Heart left ventricle (tissue), 13 donors: ENCODE measurements at regions not wholly inside any gene's neighbourhood (a gene's known extent, or its start where the extent isn't known, plus 50 kb on each side); places are given as distances from the start of the nearest gene placed in this dataset.

ENCODE experiments used
- POLR2A ChIP-seq, 2 donors: fragments of 450-650 bp; IDR thresholded peaks; one replicate each; pipeline ENCODE4 v1.6.1; 2017; ENCODE audit warnings: antibody characterized with exemption in 2 of 2, mild to moderate bottlenecking in 2 of 2, moderate library complexity in 2 of 2
- TF ChIP-seq, protein P1 (sequence below), 12 donors: fragments of 200-600 bp; sonication (generic) in 4 of 12; IDR thresholded peaks; one replicate each; pipeline versions ENCODE4 v1.5.0 to v1.8.0; 2018 to 2022; ENCODE audit warnings: antibody characterized with exemption in 12 of 12, mild to moderate bottlenecking in 5 of 12
- donor health status: ischemic (EF 13 %, LVEDD 7.1; RV severe dilation, severe dysfunction).
- donor health status: DM: no; HTN: yes; CAD: no.
- donor health status: DM: no; HTN: no; CAD: no.
- donor health status: ischemic (EF 25% LVEDD 6.9; RV normal size, moderate dysfunction).
- donor health status: ischemic (EF 25% LVEDD 5.7; RV mildly dilated, moderate dysfunction).
- donor health status: ischemic (EF 35%, LVEDD 5.7; RV mildly dilated, moderate dysfunction).
- donor health status: nonischemic (EF 11% LVEDD 7.7; RV severe dilation, severe dysfunction).
- donor health status: DM: yes; HTN: yes; CAD: no.
- donor health status: PGD.
- donor health status: ischemic (EF 29% LVEDD 5.4; RV normal size, mild dysfunction).
- donor health status: nonischemic (EF 23%, LVEDD 6.1; RV moderate dilation, normal function).

DNA sequence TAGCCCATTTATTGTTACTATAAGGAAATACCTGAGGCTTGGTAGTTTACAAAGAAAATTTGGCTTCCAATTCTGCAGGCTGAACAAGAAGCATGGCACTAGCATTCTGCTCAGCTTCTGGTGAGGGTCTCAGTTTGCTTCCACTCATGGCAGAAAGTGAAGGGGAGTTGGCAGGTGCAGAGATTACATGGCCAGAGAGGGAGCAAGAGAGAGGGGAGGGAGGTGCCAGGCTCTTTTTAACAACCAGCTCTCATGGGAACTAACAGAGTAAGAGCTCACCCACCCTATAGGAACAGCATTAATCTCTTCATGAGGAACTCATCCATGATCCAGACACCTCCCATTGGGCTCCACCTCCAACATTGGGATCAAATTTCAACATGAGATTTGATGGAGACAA lies 437.9 kb downstream of the CHL1 start:
- TF ChIP-seq, protein P1, sequence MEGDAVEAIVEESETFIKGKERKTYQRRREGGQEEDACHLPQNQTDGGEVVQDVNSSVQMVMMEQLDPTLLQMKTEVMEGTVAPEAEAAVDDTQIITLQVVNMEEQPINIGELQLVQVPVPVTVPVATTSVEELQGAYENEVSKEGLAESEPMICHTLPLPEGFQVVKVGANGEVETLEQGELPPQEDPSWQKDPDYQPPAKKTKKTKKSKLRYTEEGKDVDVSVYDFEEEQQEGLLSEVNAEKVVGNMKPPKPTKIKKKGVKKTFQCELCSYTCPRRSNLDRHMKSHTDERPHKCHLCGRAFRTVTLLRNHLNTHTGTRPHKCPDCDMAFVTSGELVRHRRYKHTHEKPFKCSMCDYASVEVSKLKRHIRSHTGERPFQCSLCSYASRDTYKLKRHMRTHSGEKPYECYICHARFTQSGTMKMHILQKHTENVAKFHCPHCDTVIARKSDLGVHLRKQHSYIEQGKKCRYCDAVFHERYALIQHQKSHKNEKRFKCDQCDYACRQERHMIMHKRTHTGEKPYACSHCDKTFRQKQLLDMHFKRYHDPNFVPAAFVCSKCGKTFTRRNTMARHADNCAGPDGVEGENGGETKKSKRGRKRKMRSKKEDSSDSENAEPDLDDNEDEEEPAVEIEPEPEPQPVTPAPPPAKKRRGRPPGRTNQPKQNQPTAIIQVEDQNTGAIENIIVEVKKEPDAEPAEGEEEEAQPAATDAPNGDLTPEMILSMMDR (IDR thresholded peaks at IDR 0.05) = no peak
- TF ChIP-seq POLR2A (IDR thresholded peaks at IDR 0.05) = no peak
